ENCODE measurements at regions not wholly inside any gene's neighbourhood (a gene's known extent, or its start where the extent isn't known, plus 50 kb on each side); places are given as distances from the start of the nearest gene placed in this dataset.

DNA sequence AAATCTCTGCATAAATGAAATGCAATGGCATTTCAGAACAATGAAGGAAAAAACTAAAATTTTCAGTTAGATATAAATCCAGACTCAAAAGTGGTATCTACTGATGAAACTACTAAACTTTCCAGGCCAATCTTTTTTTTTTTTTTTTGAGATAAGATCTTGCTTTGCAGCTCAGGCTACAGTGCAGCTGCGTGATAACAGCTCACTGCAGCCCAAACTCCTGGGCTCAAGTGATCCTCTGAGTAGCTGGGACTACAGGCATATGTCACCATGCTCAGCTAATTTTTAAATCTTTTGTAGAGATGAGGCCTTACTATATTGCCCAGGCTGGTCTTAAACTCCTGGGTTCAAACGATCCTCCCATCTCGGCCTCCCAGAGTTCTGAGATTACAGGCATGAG is 1228.2 kb upstream of the ADGRL3 start:
- H3K36me3 Mint-ChIP-seq (ENCODE audit: low read depth), result no peaks in the 10 kb centered on the region
- no peaks in the 10 kb centered on the region for H3K4me1 Mint-ChIP-seq
- no peak overlapping the region for H3K27ac Mint-ChIP-seq
- no peaks in the 10 kb centered on the region for H3K27me3 Mint-ChIP-seq
- H3K4me3 Mint-ChIP-seq, result no peak overlapping the region
- H3K9me3 Mint-ChIP-seq, result peaks cover 16% of the 10 kb centered on the region
- no peak for ATAC-seq (replicated peaks)

DNA sequence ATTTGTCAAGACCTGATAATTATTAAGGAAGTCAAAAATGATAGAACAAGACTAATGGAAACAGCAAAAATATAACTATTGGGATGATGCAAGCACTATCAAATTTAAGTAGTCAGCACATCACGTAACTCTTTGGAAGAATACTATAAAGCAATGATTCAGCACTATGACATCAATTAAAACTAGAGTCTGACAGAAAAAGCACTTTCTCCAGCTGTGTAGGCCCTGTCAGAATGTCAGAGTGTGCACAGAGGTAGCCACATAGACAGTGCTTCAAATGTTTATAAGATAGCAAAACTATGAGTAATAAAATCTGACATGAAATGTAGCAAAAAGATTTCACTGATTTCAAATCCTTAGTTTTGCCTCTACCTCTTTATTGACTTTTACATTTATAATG is 1226.6 kb upstream of the ADGRL3 start:
- Mint-ChIP-seq H3K27me3 (no peaks in the 10 kb centered on the region), H3K9me3 (peaks cover 12% of the 10 kb centered on the region)

GRCh38 chr4:59979061-59979460 is 1221.1 kb upstream of the ADGRL3 start:
- Mint-ChIP-seq H3K4me1 (no peaks in the 10 kb centered on the region), H3K27ac (no peak overlapping the region), H3K9me3 (peaks cover 10% of the 10 kb centered on the region), H3K4me3 (no peak overlapping the region), H3K27me3 (no peaks in the 10 kb centered on the region), H3K36me3 (ENCODE audit: low read depth) (no peaks in the 10 kb centered on the region)
- no peak for ATAC-seq (replicated peaks)

More for the DNA sequence above, 1226.6 kb upstream of the ADGRL3 start:
- no peak overlapping the region for H3K27ac Mint-ChIP-seq
- ATAC-seq (replicated peaks), result no peak
- no peaks in the 10 kb centered on the region for H3K4me1 Mint-ChIP-seq
- no peak overlapping the region for H3K4me3 Mint-ChIP-seq
- no peaks in the 10 kb centered on the region for H3K36me3 Mint-ChIP-seq (ENCODE audit: low read depth)

DNA sequence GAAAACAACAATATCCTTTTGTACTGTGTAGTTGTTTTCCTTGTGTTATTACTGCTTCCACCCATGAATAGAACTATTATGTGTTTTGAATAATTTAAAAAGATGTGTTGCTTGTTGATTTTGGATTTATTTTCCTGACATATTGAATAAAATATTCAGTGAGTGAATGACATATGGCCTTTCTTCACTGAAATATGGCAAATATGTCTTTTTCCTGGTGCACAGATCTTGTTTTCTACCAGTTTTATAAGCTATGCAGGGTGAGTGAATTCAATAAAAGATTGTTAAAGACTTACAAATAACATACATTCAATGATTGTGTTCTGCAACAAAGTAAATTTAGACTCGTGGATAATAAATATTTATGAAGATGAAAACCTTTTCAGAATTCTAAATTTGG is 1216.3 kb upstream of the ADGRL3 start:
- Mint-ChIP-seq H3K4me3 (no peak overlapping the region), H3K36me3 (ENCODE audit: low read depth) (no peaks in the 10 kb centered on the region), H3K27ac (no peak overlapping the region), H3K9me3 (peaks cover 15% of the 10 kb centered on the region), H3K27me3 (no peaks in the 10 kb centered on the region), H3K4me1 (no peaks in the 10 kb centered on the region)
- ATAC-seq (replicated peaks), result no peak

GRCh38 chr4:59987289-59987688 is 1212.8 kb upstream of the ADGRL3 start:
- ATAC-seq (replicated peaks), result no peak
- H3K27ac Mint-ChIP-seq, result no peak overlapping the region
- H3K4me3 Mint-ChIP-seq, result no peak overlapping the region
- H3K4me1 Mint-ChIP-seq, result no peaks in the 10 kb centered on the region
- peaks cover 5% of the 10 kb centered on the region for H3K9me3 Mint-ChIP-seq
- H3K27me3 Mint-ChIP-seq, result no peaks in the 10 kb centered on the region
- no peaks in the 10 kb centered on the region for H3K36me3 Mint-ChIP-seq (ENCODE audit: low read depth)

- H3K9me3 Mint-ChIP-seq, result peaks cover 22% of the 10 kb centered on the region
- ATAC-seq (replicated peaks), result no peak
- no peaks in the 10 kb centered on the region for H3K27me3 Mint-ChIP-seq
- H3K4me1 Mint-ChIP-seq, result no peaks in the 10 kb centered on the region
- no peak overlapping the region for H3K4me3 Mint-ChIP-seq
- no peaks in the 10 kb centered on the region for H3K36me3 Mint-ChIP-seq (ENCODE audit: low read depth)
- H3K27ac Mint-ChIP-seq, result no peak overlapping the region
Observed at GRCh38 chr4:59994118-59994517, 1206.0 kb upstream of the ADGRL3 start.

- no peak for ATAC-seq (replicated peaks)
- no peaks in the 10 kb centered on the region for H3K4me1 Mint-ChIP-seq
Observed at GRCh38 chr4:60002603-60003337, 1197.4 kb upstream of the ADGRL3 start.

DNA sequence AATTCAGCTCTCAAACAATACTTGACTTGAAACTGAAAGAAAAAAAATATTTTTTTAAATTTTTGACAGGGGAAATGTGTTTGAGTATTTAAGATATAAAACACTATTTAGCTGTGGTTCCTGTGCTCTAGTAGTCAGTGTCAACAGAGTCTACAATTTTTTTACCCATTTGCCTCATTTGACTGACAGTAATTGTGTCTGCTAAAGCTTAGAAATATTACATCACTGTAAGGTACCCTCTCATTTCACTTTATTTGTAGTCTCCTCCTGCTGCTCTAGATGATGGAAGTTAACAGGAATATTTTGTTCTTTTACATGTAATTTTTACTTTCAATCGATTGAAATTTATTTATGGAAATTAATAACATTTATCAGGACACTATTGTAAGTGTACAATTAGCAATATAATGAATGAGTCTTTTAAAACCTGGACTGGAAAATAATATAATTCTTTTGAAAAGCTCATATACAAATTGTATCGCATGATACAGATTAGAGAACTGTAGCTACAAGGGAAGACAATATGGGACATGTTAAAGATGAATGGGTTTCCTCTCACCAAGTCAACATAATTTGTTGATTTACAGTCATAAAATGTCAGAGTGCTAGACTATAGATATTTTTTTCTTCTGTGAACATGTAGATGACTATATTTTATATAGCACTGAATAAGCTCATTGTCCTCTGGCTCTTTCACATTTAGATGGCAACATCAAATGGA is 1186.5 kb upstream of the ADGRL3 start:
- Mint-ChIP-seq H3K27ac (no peak overlapping the region), H3K36me3 (ENCODE audit: low read depth) (no peaks in the 10 kb centered on the region), H3K4me1 (no peaks in the 10 kb centered on the region), H3K4me3 (no peak overlapping the region), H3K9me3 (peaks cover 5% of the 10 kb centered on the region), H3K27me3 (no peaks in the 10 kb centered on the region)
- no peak for ATAC-seq (replicated peaks)

More at GRCh38 chr4:60002603-60003337, 1197.4 kb upstream of the ADGRL3 start:
- Mint-ChIP-seq H3K9me3 (peaks cover 7% of the 10 kb centered on the region), H3K27ac (no peak overlapping the region), H3K4me3 (no peak overlapping the region), H3K36me3 (ENCODE audit: low read depth) (no peaks in the 10 kb centered on the region), H3K27me3 (no peaks in the 10 kb centered on the region)

DNA sequence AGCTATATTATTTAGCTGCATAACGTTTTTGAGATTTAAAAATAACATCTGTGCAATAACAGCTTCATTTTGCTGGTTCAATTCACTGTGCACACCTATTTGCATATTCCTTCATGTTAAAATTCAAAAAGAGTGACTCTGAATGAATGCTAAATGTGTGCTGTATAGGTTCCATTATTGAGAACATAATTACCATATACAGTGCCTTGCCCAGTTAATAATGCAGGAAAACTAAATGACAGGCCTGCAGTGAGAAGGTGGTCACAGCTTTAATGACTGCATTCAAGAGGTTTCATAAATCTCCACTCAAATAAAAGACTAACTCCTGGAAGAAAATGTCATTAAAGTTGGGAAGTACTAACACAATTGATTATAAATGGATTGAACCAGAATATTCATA is 1183.2 kb upstream of the ADGRL3 start:
- Mint-ChIP-seq H3K27me3 (no peaks in the 10 kb centered on the region), H3K36me3 (ENCODE audit: low read depth) (no peaks in the 10 kb centered on the region), H3K4me1 (no peaks in the 10 kb centered on the region), H3K27ac (no peak overlapping the region), H3K4me3 (no peak overlapping the region), H3K9me3 (peaks cover 3% of the 10 kb centered on the region)
- ATAC-seq (replicated peaks), result no peak

DNA sequence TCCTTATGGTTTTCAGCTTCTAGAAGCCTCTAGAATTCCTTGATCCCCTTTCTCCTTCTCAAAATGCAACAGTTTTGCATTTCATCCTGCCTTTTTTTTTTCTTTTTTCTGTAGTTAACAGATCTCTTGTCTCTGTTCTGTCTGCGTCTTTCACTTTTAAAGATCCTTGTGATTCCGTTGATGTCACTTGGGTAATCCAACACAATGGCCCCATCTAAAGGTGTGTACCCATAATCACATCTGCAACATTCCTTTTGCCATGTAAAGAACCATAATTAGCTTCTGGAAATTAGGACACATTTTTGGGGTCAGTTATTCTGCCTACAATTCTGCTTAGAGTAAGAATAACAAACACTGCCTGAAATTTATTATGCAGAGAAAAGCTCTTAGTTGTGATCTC is 1180.9 kb upstream of the ADGRL3 start:
- ATAC-seq (replicated peaks), result no peak
- H3K27me3 Mint-ChIP-seq, result no peaks in the 10 kb centered on the region
- H3K9me3 Mint-ChIP-seq, result peaks cover 3% of the 10 kb centered on the region
- H3K4me3 Mint-ChIP-seq, result no peak overlapping the region
- H3K36me3 Mint-ChIP-seq (ENCODE audit: low read depth), result no peaks in the 10 kb centered on the region
- no peaks in the 10 kb centered on the region for H3K4me1 Mint-ChIP-seq
- no peak overlapping the region for H3K27ac Mint-ChIP-seq

GRCh38 chr4:60019946-60020345 is 1180.2 kb upstream of the ADGRL3 start:
- peaks cover 3% of the 10 kb centered on the region for H3K9me3 Mint-ChIP-seq
- no peaks in the 10 kb centered on the region for H3K36me3 Mint-ChIP-seq (ENCODE audit: low read depth)
- no peak overlapping the region for H3K27ac Mint-ChIP-seq
- no peak overlapping the region for H3K4me3 Mint-ChIP-seq
- H3K4me1 Mint-ChIP-seq, result no peaks in the 10 kb centered on the region
- no peak for ATAC-seq (replicated peaks)
- H3K27me3 Mint-ChIP-seq, result no peaks in the 10 kb centered on the region

- Mint-ChIP-seq H3K36me3 (ENCODE audit: low read depth) (no peaks in the 10 kb centered on the region), H3K4me1 (no peaks in the 10 kb centered on the region), H3K27ac (no peak overlapping the region), H3K27me3 (no peaks in the 10 kb centered on the region), H3K4me3 (no peak overlapping the region), H3K9me3 (peaks cover 3% of the 10 kb centered on the region)
- ATAC-seq (replicated peaks), result no peak
Observed at GRCh38 chr4:60020389-60020788, 1179.7 kb upstream of the ADGRL3 start.

- H3K4me3 Mint-ChIP-seq, result no peak overlapping the region
- peaks cover 6% of the 10 kb centered on the region for H3K9me3 Mint-ChIP-seq
- no peak for ATAC-seq (replicated peaks)
- H3K27ac Mint-ChIP-seq, result no peak overlapping the region
- no peaks in the 10 kb centered on the region for H3K27me3 Mint-ChIP-seq
- no peaks in the 10 kb centered on the region for H3K36me3 Mint-ChIP-seq (ENCODE audit: low read depth)
- H3K4me1 Mint-ChIP-seq, result no peaks in the 10 kb centered on the region
Observed at GRCh38 chr4:60033826-60034225, 1166.3 kb upstream of the ADGRL3 start.

- Mint-ChIP-seq H3K9me3 (peaks cover 6% of the 10 kb centered on the region), H3K4me3 (no peak overlapping the region), H3K27ac (no peak overlapping the region), H3K27me3 (no peaks in the 10 kb centered on the region), H3K36me3 (ENCODE audit: low read depth) (no peaks in the 10 kb centered on the region), H3K4me1 (no peaks in the 10 kb centered on the region)
- no peak for ATAC-seq (replicated peaks)
Observed at GRCh38 chr4:60034361-60034760, 1165.8 kb upstream of the ADGRL3 start.

GRCh38 chr4:60039908-60040307 is 1160.2 kb upstream of the ADGRL3 start:
- H3K27ac Mint-ChIP-seq, result no peak overlapping the region
- H3K36me3 Mint-ChIP-seq (ENCODE audit: low read depth), result no peaks in the 10 kb centered on the region

More at GRCh38 chr4:60039908-60040307, 1160.2 kb upstream of the ADGRL3 start:
- Mint-ChIP-seq H3K4me1 (no peaks in the 10 kb centered on the region), H3K9me3 (no peaks in the 10 kb centered on the region), H3K27me3 (no peaks in the 10 kb centered on the region), H3K4me3 (no peak overlapping the region)
- ATAC-seq (replicated peaks), result no peak
